ENCODE measurements at regions not wholly inside any gene's neighbourhood (a gene's known extent, or its start where the extent isn't known, plus 50 kb on each side); places are given as distances from the start of the nearest gene placed in this dataset.

- Histone ChIP-seq H4K20me1 (ENCODE audit: control insufficient read depth, insufficient read depth, low read length, poor library complexity, severe bottlenecking) (no peaks in the 10 kb centered on the region), H2AFZ (ENCODE audit: insufficient read depth, low read depth, low read length, poor library complexity, severe bottlenecking) (no peak overlapping the region), H3K4me3 (ENCODE audit: control extremely low read depth in 1 of 5, extremely low read depth in 1 of 5, insufficient read depth in 1 of 5, low read depth in 2 of 5, low read length in 4 of 5) (no peak overlapping the region), H3K9me3 (ENCODE audit: control extremely low read depth in 1 of 3, control insufficient read depth in 2 of 3, insufficient read depth in 1 of 3, low read length in 2 of 3) (peaks cover 0 to 4% (median 0%) of the 10 kb centered on the region in 3 donors), H3K36me3 (replicated peaks in 1 of 2; ENCODE audit: control extremely low read depth in 1 of 2, control insufficient read depth in 1 of 2, extremely low read depth in 1 of 2, insufficient read depth in 2 of 2, low read length in 1 of 2) (no peaks in the 10 kb centered on the region), H3K27ac (ENCODE audit: low read length in 2 of 2) (no peak overlapping the region), H3K9ac (ENCODE audit: low read length) (no peak overlapping the region), H3K4me2 (replicated peaks; ENCODE audit: low read depth, low read length, poor library complexity, severe bottlenecking) (no peak overlapping the region), H3K79me2 (ENCODE audit: control insufficient read depth, insufficient read depth, low read length) (no peaks in the 10 kb centered on the region), H3K27me3 (replicated peaks in 1 of 4; ENCODE audit: control extremely low read depth in 1 of 4, control insufficient read depth in 3 of 4, insufficient read depth in 4 of 4, low read length in 3 of 4) (no peaks in the 10 kb centered on the region), H3K4me1 (ENCODE audit: control insufficient read depth in 2 of 2, insufficient read depth in 2 of 2, low read length in 2 of 2) (no peaks in the 10 kb centered on the region)
- TF ChIP-seq CTCF (IDR thresholded peaks at IDR 0.05) (no peak), EZH2 (IDR thresholded peaks at IDR 0.05; ENCODE audit: borderline replicate concordance, insufficient read depth, low read depth, low read length, poor library complexity, severe bottlenecking) (no peak)
- no peaks in the 10 kb centered on the region for H3K9me3 Mint-ChIP-seq (ENCODE audit: insufficient read depth)
- no peak overlapping the region for H3K27ac Mint-ChIP-seq
- ChIA-PET CTCF (no interaction called here), POLR2A (no interaction called here)
- DNase-seq (no peak), ATAC-seq (ENCODE audit: low read depth) (no peak)
- no peak overlapping the region for H3K4me3 Mint-ChIP-seq
- intact Hi-C loops (cut with micrococcal nuclease) = no loop called here
- H3K4me1 Mint-ChIP-seq = no peaks in the 10 kb centered on the region
- WGBS (ENCODE audit: insufficient coverage) = no CpG with 5 or more reads among the region's 2 CpGs
- H3K27me3 Mint-ChIP-seq = no peaks in the 10 kb centered on the region
Observed at GRCh38 chr12:97767347-97767746, 304.7 kb downstream of the RMST start.

GRCh38 chr12:97778111-97778510 is 315.5 kb downstream of the RMST start:
- Mint-ChIP-seq H3K4me1 (no peaks in the 10 kb centered on the region), H3K27me3 (no peaks in the 10 kb centered on the region), H3K27ac (no peak overlapping the region), H3K9me3 (ENCODE audit: insufficient read depth) (no peaks in the 10 kb centered on the region), H3K4me3 (no peak overlapping the region)
- ATAC-seq (ENCODE audit: low read depth) (no peak), DNase-seq (no peak)
- ChIA-PET CTCF (no interaction called here), POLR2A (no interaction called here)
- peaks cover 0 to 6% (median 1%) of the 10 kb centered on the region in 3 donors for H3K9me3 ChIP-seq (ENCODE audit: control extremely low read depth in 1 of 3, control insufficient read depth in 2 of 3, insufficient read depth in 1 of 3, low read length in 2 of 3)
- no peak overlapping the region for H3K27ac ChIP-seq (ENCODE audit: low read length in 2 of 2)
- WGBS (ENCODE audit: insufficient coverage) = 68% methylated on average over 2 of the region's 3 CpGs
- H3K9ac ChIP-seq (ENCODE audit: low read length) = no peak overlapping the region
- no peaks in the 10 kb centered on the region for H3K4me1 ChIP-seq (ENCODE audit: control insufficient read depth in 2 of 2, insufficient read depth in 2 of 2, low read length in 2 of 2)
- no peaks in the 10 kb centered on the region for H4K20me1 ChIP-seq (ENCODE audit: control insufficient read depth, insufficient read depth, low read length, poor library complexity, severe bottlenecking)
- intact Hi-C loops (cut with micrococcal nuclease) = no loop called here
- no peaks in the 10 kb centered on the region for H3K36me3 ChIP-seq (replicated peaks in 1 of 2; ENCODE audit: control extremely low read depth in 1 of 2, control insufficient read depth in 1 of 2, extremely low read depth in 1 of 2, insufficient read depth in 2 of 2, low read length in 1 of 2)
- TF ChIP-seq EZH2 (IDR thresholded peaks at IDR 0.05; ENCODE audit: borderline replicate concordance, insufficient read depth, low read depth, low read length, poor library complexity, severe bottlenecking) (no peak), CTCF (IDR thresholded peaks at IDR 0.05) (no peak)
- no peak overlapping the region for H3K4me2 ChIP-seq (replicated peaks; ENCODE audit: low read depth, low read length, poor library complexity, severe bottlenecking)
- no peak overlapping the region for H3K4me3 ChIP-seq (ENCODE audit: control extremely low read depth in 1 of 5, extremely low read depth in 1 of 5, insufficient read depth in 1 of 5, low read depth in 2 of 5, low read length in 4 of 5)
- no peaks in the 10 kb centered on the region for H3K27me3 ChIP-seq (replicated peaks in 1 of 4; ENCODE audit: control extremely low read depth in 1 of 4, control insufficient read depth in 3 of 4, insufficient read depth in 4 of 4, low read length in 3 of 4)
- no peaks in the 10 kb centered on the region for H3K79me2 ChIP-seq (ENCODE audit: control insufficient read depth, insufficient read depth, low read length)
- no peak overlapping the region for H2AFZ ChIP-seq (ENCODE audit: insufficient read depth, low read depth, low read length, poor library complexity, severe bottlenecking)
